ENCODE measurements at regions not wholly inside any gene's neighbourhood (a gene's known extent, or its start where the extent isn't known, plus 50 kb on each side); places are given as distances from the start of the nearest gene placed in this dataset.
A peak's percentile ranks its signal among the peaks of the same experiment; 100 is the strongest.
"Not testable (repeated sequence)": the region's sequence is repeated elsewhere in the genome, so short reads cannot be mapped to it uniquely, and the experiment has no call there.

GRCh38 chr4:124144238-124144654 lies 568.3 kb downstream of the ANKRD50 start:
- Histone ChIP-seq H3K4me1 (ENCODE audit: control insufficient read depth, insufficient read depth, low read length) (no peaks in the 10 kb centered on the region), H3K27ac (ENCODE audit: low read length) (no peak overlapping the region), H3K36me3 (ENCODE audit: control insufficient read depth, insufficient read depth, low read length) (no peaks in the 10 kb centered on the region), H3K9me3 (replicated peaks; ENCODE audit: control insufficient read depth, low read depth, low read length) (no peaks in the 10 kb centered on the region), H3K27me3 (ENCODE audit: control insufficient read depth, insufficient read depth, low read length) (no peaks in the 10 kb centered on the region), H3K4me3 (ENCODE audit: low read length) (no peak overlapping the region)
- peak; percentile 40 for DNase-seq
- no CpG with 5 or more reads among the region's 4 CpGs for WGBS (ENCODE audit: insufficient coverage)

- Histone ChIP-seq H3K9me3 (replicated peaks; ENCODE audit: control insufficient read depth, low read depth, low read length) (no peaks in the 10 kb centered on the region), H3K4me3 (ENCODE audit: low read length) (no peak overlapping the region), H3K27me3 (ENCODE audit: control insufficient read depth, insufficient read depth, low read length) (no peaks in the 10 kb centered on the region), H3K27ac (ENCODE audit: low read length) (no peak overlapping the region), H3K36me3 (ENCODE audit: control insufficient read depth, insufficient read depth, low read length) (no peaks in the 10 kb centered on the region), H3K4me1 (ENCODE audit: control insufficient read depth, insufficient read depth, low read length) (no peaks in the 10 kb centered on the region)
- DNase-seq = no peak
- WGBS (ENCODE audit: insufficient coverage) = no CpG with 5 or more reads among the region's 1 CpG
Measured at GRCh38 chr4:124146068-124146467, 566.5 kb downstream of the ANKRD50 start.

GRCh38 chr4:124151031-124151430 lies 561.5 kb downstream of the ANKRD50 start:
- WGBS (ENCODE audit: insufficient coverage) = no CpG with 5 or more reads among the region's 2 CpGs
- Histone ChIP-seq H3K4me3 (ENCODE audit: low read length) (no peak overlapping the region), H3K27me3 (ENCODE audit: control insufficient read depth, insufficient read depth, low read length) (no peaks in the 10 kb centered on the region), H3K27ac (ENCODE audit: low read length) (no peak overlapping the region), H3K9me3 (replicated peaks; ENCODE audit: control insufficient read depth, low read depth, low read length) (no peaks in the 10 kb centered on the region), H3K4me1 (ENCODE audit: control insufficient read depth, insufficient read depth, low read length) (no peaks in the 10 kb centered on the region), H3K36me3 (ENCODE audit: control insufficient read depth, insufficient read depth, low read length) (no peaks in the 10 kb centered on the region)
- DNase-seq = no peak

GRCh38 chr4:124152132-124152531 lies 560.4 kb downstream of the ANKRD50 start:
- WGBS (ENCODE audit: insufficient coverage) = 51% methylated on average over 5 of the region's 8 CpGs
- H3K36me3 ChIP-seq (ENCODE audit: control insufficient read depth, insufficient read depth, low read length) = no peaks in the 10 kb centered on the region
- H3K27ac ChIP-seq (ENCODE audit: low read length) = no peak overlapping the region
- no peaks in the 10 kb centered on the region for H3K4me1 ChIP-seq (ENCODE audit: control insufficient read depth, insufficient read depth, low read length)
- DNase-seq = no peak
- no peaks in the 10 kb centered on the region for H3K9me3 ChIP-seq (replicated peaks; ENCODE audit: control insufficient read depth, low read depth, low read length)
- H3K27me3 ChIP-seq (ENCODE audit: control insufficient read depth, insufficient read depth, low read length) = no peaks in the 10 kb centered on the region
- H3K4me3 ChIP-seq (ENCODE audit: low read length) = no peak overlapping the region

- DNase-seq = no peak
- Histone ChIP-seq H3K27me3 (ENCODE audit: control insufficient read depth, insufficient read depth, low read length) (no peaks in the 10 kb centered on the region), H3K4me3 (ENCODE audit: low read length) (no peak overlapping the region), H3K9me3 (replicated peaks; ENCODE audit: control insufficient read depth, low read depth, low read length) (no peaks in the 10 kb centered on the region), H3K36me3 (ENCODE audit: control insufficient read depth, insufficient read depth, low read length) (no peaks in the 10 kb centered on the region), H3K4me1 (ENCODE audit: control insufficient read depth, insufficient read depth, low read length) (no peaks in the 10 kb centered on the region), H3K27ac (ENCODE audit: low read length) (no peak overlapping the region)
- no CpG with 5 or more reads among the region's 1 CpG for WGBS (ENCODE audit: insufficient coverage)
Measured at GRCh38 chr4:124155239-124155638, 557.3 kb downstream of the ANKRD50 start.

- H3K27ac ChIP-seq (ENCODE audit: low read length) = peak overlapping the region; percentile 78
- no peaks in the 10 kb centered on the region for H3K4me1 ChIP-seq (ENCODE audit: control insufficient read depth, insufficient read depth, low read length)
- peak; percentile 91 for DNase-seq
- no peaks in the 10 kb centered on the region for H3K9me3 ChIP-seq (replicated peaks; ENCODE audit: control insufficient read depth, low read depth, low read length)
- H3K27me3 ChIP-seq (ENCODE audit: control insufficient read depth, insufficient read depth, low read length) = no peaks in the 10 kb centered on the region
- H3K4me3 ChIP-seq (ENCODE audit: low read length) = no peak overlapping the region
- WGBS (ENCODE audit: insufficient coverage) = no CpG with 5 or more reads among the region's 4 CpGs
- H3K36me3 ChIP-seq (ENCODE audit: control insufficient read depth, insufficient read depth, low read length) = no peaks in the 10 kb centered on the region
Measured at GRCh38 chr4:124157396-124158083, 555.0 kb downstream of the ANKRD50 start.

DNA sequence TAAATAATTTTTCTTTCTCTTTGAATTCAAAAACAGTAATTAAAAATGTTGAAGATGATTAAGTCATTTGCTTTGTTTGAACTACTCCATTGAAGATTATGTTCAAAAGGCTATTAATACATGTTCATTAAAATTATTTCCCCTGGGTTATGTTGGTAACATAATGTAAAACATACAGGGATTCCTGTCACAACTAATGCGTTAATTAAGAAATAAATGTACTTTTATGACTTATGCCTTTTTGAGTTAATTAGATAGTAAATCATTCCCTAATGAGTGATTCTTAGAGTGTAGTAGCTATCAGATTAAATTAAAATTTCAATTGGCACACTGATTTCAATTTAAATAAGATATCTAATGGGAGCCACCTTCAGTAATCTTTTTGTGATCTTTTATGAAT lies 549.1 kb downstream of the ANKRD50 start:
- no peak for DNase-seq
- Histone ChIP-seq H3K27me3 (ENCODE audit: control insufficient read depth, insufficient read depth, low read length) (no peaks in the 10 kb centered on the region), H3K4me1 (ENCODE audit: control insufficient read depth, insufficient read depth, low read length) (no peaks in the 10 kb centered on the region), H3K36me3 (ENCODE audit: control insufficient read depth, insufficient read depth, low read length) (no peaks in the 10 kb centered on the region), H3K4me3 (ENCODE audit: low read length) (no peak overlapping the region), H3K9me3 (replicated peaks; ENCODE audit: control insufficient read depth, low read depth, low read length) (no peaks in the 10 kb centered on the region), H3K27ac (ENCODE audit: low read length) (no peak overlapping the region)
- WGBS (ENCODE audit: insufficient coverage) = no CpG with 5 or more reads among the region's 1 CpG

DNA sequence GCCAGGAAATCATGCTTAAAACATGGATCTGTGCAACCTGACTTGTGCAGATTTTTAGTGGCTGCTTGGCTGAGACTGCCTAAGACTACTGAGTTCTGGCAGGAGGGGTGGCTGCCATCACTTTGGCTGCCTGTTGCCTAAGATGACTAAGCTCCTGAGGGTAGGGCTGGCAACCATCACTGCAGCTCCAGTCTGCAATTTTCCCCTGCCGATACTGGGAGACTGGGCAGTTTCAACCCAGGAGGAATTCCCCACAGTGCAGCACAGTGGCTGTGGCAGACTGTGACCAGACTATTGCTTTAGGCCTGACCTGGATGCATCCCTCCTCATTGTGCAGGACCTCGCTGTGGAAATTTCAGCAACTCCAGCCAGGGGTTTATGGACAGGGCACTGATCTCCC lies 544.9 kb downstream of the ANKRD50 start:
- 95% methylated on average over 2 of the region's 2 CpGs for WGBS (ENCODE audit: insufficient coverage)
- Histone ChIP-seq H3K27me3 (ENCODE audit: control insufficient read depth, insufficient read depth, low read length) (no peaks in the 10 kb centered on the region), H3K4me3 (ENCODE audit: low read length) (no peak overlapping the region), H3K36me3 (ENCODE audit: control insufficient read depth, insufficient read depth, low read length) (no peaks in the 10 kb centered on the region), H3K27ac (ENCODE audit: low read length) (no peak overlapping the region), H3K9me3 (replicated peaks; ENCODE audit: control insufficient read depth, low read depth, low read length) (peaks cover 5% of the 10 kb centered on the region), H3K4me1 (ENCODE audit: control insufficient read depth, insufficient read depth, low read length) (no peaks in the 10 kb centered on the region)
- DNase-seq = no peak

GRCh38 chr4:124169524-124169923 lies 543.0 kb downstream of the ANKRD50 start:
- not testable (repeated sequence) for H3K27me3 ChIP-seq (ENCODE audit: control insufficient read depth, insufficient read depth, low read length); H3K9me3 ChIP-seq (replicated peaks; ENCODE audit: control insufficient read depth, low read depth, low read length); DNase-seq; H3K36me3 ChIP-seq (ENCODE audit: control insufficient read depth, insufficient read depth, low read length); H3K4me1 ChIP-seq (ENCODE audit: control insufficient read depth, insufficient read depth, low read length); H3K4me3 ChIP-seq (ENCODE audit: low read length); H3K27ac ChIP-seq (ENCODE audit: low read length)
- no CpG with 5 or more reads among the region's 1 CpG for WGBS (ENCODE audit: insufficient coverage)

GRCh38 chr4:124173912-124174311 lies 538.6 kb downstream of the ANKRD50 start:
- Histone ChIP-seq H3K9me3 (replicated peaks; ENCODE audit: control insufficient read depth, low read depth, low read length) (peaks cover 5% of the 10 kb centered on the region), H3K27ac (ENCODE audit: low read length) (peak overlapping the region; percentile 13), H3K27me3 (ENCODE audit: control insufficient read depth, insufficient read depth, low read length) (no peaks in the 10 kb centered on the region), H3K4me1 (ENCODE audit: control insufficient read depth, insufficient read depth, low read length) (no peaks in the 10 kb centered on the region), H3K36me3 (ENCODE audit: control insufficient read depth, insufficient read depth, low read length) (no peaks in the 10 kb centered on the region), H3K4me3 (ENCODE audit: low read length) (no peak overlapping the region)
- no CpG with 5 or more reads among the region's 2 CpGs for WGBS (ENCODE audit: insufficient coverage)
- DNase-seq = peak; percentile 83

Measured in muscle of leg (tissue), 3 donors.